ENCODE measurements at regions not wholly inside any gene's neighbourhood (a gene's known extent, or its start where the extent isn't known, plus 50 kb on each side); places are given as distances from the start of the nearest gene placed in this dataset.

DNA sequence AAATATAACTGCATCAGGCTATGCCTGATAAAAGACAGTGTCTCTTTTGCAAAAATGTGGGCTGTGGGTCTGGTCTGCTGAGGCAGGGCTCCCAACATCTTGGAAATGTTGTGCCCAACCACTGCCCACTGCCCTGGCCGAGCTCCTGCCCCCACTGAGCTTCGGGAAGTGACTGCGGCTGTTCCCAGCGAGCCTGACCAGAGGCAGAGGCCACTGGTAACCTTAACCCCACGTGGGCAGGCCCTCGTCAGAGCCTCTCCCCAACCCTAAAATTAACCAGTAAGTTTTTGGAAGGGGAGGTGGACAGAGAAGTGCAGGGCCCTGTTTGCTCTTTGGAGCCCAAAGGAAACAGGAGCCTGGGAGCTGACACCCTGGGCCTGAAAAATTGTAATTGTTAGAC lies 225.9 kb downstream of the MAFB start:
- Histone ChIP-seq H3K27ac (ENCODE audit: low read depth, low read length) (no peak overlapping the region), H3K27me3 (ENCODE audit: control insufficient read depth, insufficient read depth, low read length) (peaks cover 3% of the 10 kb centered on the region), H3K9me3 (ENCODE audit: control insufficient read depth, insufficient read depth, low read length) (no peaks in the 10 kb centered on the region; the same call in 1 of the 2 replicates), H3K4me3 (ENCODE audit: low read depth, low read length) (no peak overlapping the region)
- POLR2A ChIA-PET = no interaction called here
- CTCF ChIA-PET = interaction anchor here (0.9 kb wide), 1 partner anchor 93 kb away, joined by 3 read pairs; no protein-coding TSS in a partner anchor
- TF ChIP-seq, protein P1, sequence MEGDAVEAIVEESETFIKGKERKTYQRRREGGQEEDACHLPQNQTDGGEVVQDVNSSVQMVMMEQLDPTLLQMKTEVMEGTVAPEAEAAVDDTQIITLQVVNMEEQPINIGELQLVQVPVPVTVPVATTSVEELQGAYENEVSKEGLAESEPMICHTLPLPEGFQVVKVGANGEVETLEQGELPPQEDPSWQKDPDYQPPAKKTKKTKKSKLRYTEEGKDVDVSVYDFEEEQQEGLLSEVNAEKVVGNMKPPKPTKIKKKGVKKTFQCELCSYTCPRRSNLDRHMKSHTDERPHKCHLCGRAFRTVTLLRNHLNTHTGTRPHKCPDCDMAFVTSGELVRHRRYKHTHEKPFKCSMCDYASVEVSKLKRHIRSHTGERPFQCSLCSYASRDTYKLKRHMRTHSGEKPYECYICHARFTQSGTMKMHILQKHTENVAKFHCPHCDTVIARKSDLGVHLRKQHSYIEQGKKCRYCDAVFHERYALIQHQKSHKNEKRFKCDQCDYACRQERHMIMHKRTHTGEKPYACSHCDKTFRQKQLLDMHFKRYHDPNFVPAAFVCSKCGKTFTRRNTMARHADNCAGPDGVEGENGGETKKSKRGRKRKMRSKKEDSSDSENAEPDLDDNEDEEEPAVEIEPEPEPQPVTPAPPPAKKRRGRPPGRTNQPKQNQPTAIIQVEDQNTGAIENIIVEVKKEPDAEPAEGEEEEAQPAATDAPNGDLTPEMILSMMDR (IDR thresholded peaks at IDR 0.05; ENCODE audit: low read depth, low read length) = no peak
- no peak for DNase-seq (ENCODE audit: low read depth, low spot score)

- no peak overlapping the region for H3K4me3 ChIP-seq (ENCODE audit: low read depth, low read length)
- peaks cover 3% of the 10 kb centered on the region for H3K27me3 ChIP-seq (ENCODE audit: control insufficient read depth, insufficient read depth, low read length)
- ChIA-PET POLR2A (no interaction called here), CTCF (interaction anchor here (0.9 kb wide), 1 partner anchor 92 kb away, joined by 3 read pairs; no protein-coding TSS in a partner anchor)
- H3K9me3 ChIP-seq (ENCODE audit: control insufficient read depth, insufficient read depth, low read length) = no peaks in the 10 kb centered on the region; the same call in 1 of the 2 replicates
- TF ChIP-seq, protein P1 (IDR thresholded peaks at IDR 0.05; ENCODE audit: low read depth, low read length) = no peak
- no peak overlapping the region for H3K27ac ChIP-seq (ENCODE audit: low read depth, low read length)
- DNase-seq (ENCODE audit: low read depth, low spot score) = no peak
Observed at GRCh38 chr20:40462566-40462965, 226.5 kb downstream of the MAFB start.

DNA sequence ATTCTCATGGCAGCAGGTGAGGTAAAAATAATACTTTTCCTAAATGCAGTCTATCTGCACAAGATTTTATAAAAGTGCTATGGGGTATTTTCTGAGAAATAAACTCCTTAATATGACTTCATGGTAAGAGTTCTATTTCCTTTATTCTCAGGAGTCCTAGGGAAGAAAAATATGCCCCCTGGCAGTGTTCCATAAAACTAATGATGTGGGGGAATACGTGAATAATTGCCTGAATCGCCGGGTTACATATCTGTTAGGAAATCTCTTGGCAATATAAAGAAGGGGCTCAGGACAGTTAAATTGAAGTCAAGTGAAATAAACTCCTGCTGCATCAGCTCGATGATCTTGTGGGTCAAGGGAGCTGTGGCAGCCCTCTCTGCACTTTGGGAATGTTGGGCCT lies 229.7 kb downstream of the MAFB start:
- DNase-seq (ENCODE audit: low read depth, low spot score) = no peak
- Histone ChIP-seq H3K4me3 (ENCODE audit: low read depth, low read length) (no peak overlapping the region), H3K9me3 (ENCODE audit: control insufficient read depth, insufficient read depth, low read length) (no peaks in the 10 kb centered on the region; the same call in 1 of the 2 replicates), H3K27ac (ENCODE audit: low read depth, low read length) (no peak overlapping the region), H3K27me3 (ENCODE audit: control insufficient read depth, insufficient read depth, low read length) (no peaks in the 10 kb centered on the region)
- ChIA-PET CTCF (no interaction called here), POLR2A (no interaction called here)
- TF ChIP-seq, protein P1 (IDR thresholded peaks at IDR 0.05; ENCODE audit: low read depth, low read length) = no peak

GRCh38 chr20:40457404-40457803 lies 231.6 kb downstream of the MAFB start:
- Histone ChIP-seq H3K27me3 (ENCODE audit: control insufficient read depth, insufficient read depth, low read length) (no peaks in the 10 kb centered on the region), H3K9me3 (ENCODE audit: control insufficient read depth, insufficient read depth, low read length) (no peaks in the 10 kb centered on the region), H3K27ac (ENCODE audit: low read depth, low read length) (no peak overlapping the region), H3K4me3 (ENCODE audit: low read depth, low read length) (no peak overlapping the region)
- TF ChIP-seq, protein P1 (IDR thresholded peaks at IDR 0.05; ENCODE audit: low read depth, low read length) = no peak
- CTCF ChIA-PET = no interaction called here
- POLR2A ChIA-PET = no interaction called here
- no peak for DNase-seq (ENCODE audit: low read depth, low spot score)

- POLR2A ChIA-PET = no interaction called here
- CTCF ChIA-PET = no interaction called here
- Histone ChIP-seq H3K4me3 (ENCODE audit: low read depth, low read length) (no peak overlapping the region), H3K27ac (ENCODE audit: low read depth, low read length) (no peak overlapping the region), H3K9me3 (ENCODE audit: control insufficient read depth, insufficient read depth, low read length) (no peaks in the 10 kb centered on the region), H3K27me3 (ENCODE audit: control insufficient read depth, insufficient read depth, low read length) (no peaks in the 10 kb centered on the region)
- no peak for DNase-seq (ENCODE audit: low read depth, low spot score)
- TF ChIP-seq, protein P1 (IDR thresholded peaks at IDR 0.05; ENCODE audit: low read depth, low read length) = no peak
Observed at GRCh38 chr20:40452758-40453157, 236.3 kb downstream of the MAFB start.

All from AG04450 (cell line).